Fibroblast of mammary gland (primary cell): ENCODE measurements at regions not wholly inside any gene's neighbourhood (a gene's known extent, or its start where the extent isn't known, plus 50 kb on each side); places are given as distances from the start of the nearest gene placed in this dataset.

ENCODE experiments used
- DNase-seq: peaks from one replicate; pipeline ENCODE4 v3.0.0-alpha.2; 2010; ENCODE audit warnings: low read depth
- H3K4me3 ChIP-seq: 2 replicates; pipeline ENCODE4 v1.5.1; 2011; ENCODE audit warnings: low read depth, mild to moderate bottlenecking, low read length, moderate library complexity; ENCODE audit not compliant: control insufficient read depth
- CTCF ChIP-seq: conservative IDR thresholded peaks from 2 replicates; pipeline ENCODE4 v1.5.1; 2011; ENCODE audit warnings: low read depth, low read length, inconsistent platforms; ENCODE audit not compliant: control insufficient read depth, insufficient read depth

GRCh38 chr5:98637557-98637956 is 135.9 kb upstream of the RGMB start:
- TF ChIP-seq CTCF, result no peak
- no peak for DNase-seq
- H3K4me3 ChIP-seq, result no peak overlapping the region

- no peak for TF ChIP-seq CTCF
- no peak for DNase-seq
- no peak overlapping the region for H3K4me3 ChIP-seq
Observed at GRCh38 chr5:98638111-98638510, 135.4 kb upstream of the RGMB start.

GRCh38 chr5:98638701-98639100 is 134.8 kb upstream of the RGMB start:
- no peak overlapping the region for H3K4me3 ChIP-seq

GRCh38 chr5:98639274-98639673 is 134.2 kb upstream of the RGMB start:
- DNase-seq, result no peak
- H3K4me3 ChIP-seq, result no peak overlapping the region
- no peak for TF ChIP-seq CTCF

More at GRCh38 chr5:98638701-98639100, 134.8 kb upstream of the RGMB start:
- peak; percentile 76 for DNase-seq
- no peak for TF ChIP-seq CTCF

- TF ChIP-seq CTCF, result no peak
- DNase-seq, result no peak
- H3K4me3 ChIP-seq, result no peak overlapping the region
Observed at GRCh38 chr5:98641671-98642070, 131.8 kb upstream of the RGMB start.

GRCh38 chr5:98643569-98643968 is 129.9 kb upstream of the RGMB start:
- no peak for DNase-seq
- TF ChIP-seq CTCF, result no peak
- no peak overlapping the region for H3K4me3 ChIP-seq

GRCh38 chr5:98651715-98652114 is 121.7 kb upstream of the RGMB start:
- peak; percentile 23 for DNase-seq
- TF ChIP-seq CTCF, result no peak
- H3K4me3 ChIP-seq, result no peak overlapping the region
